Upper lobe of right lung (tissue), 1 donor: ENCODE measurements at regions not wholly inside any gene's neighbourhood (a gene's known extent, or its start where the extent isn't known, plus 50 kb on each side); places are given as distances from the start of the nearest gene placed in this dataset.

Experiments
- ATAC-seq: fragments of 200-7000 bp; cut with Tn5 transposase; one replicate; pipeline ENCODE4 v1.9.1; 2020; ENCODE audit warnings: mild to moderate bottlenecking, moderate library complexity
- DNase-seq: peaks from one replicate; pipeline ENCODE4 v3.0.0-alpha.2; 2020
- H3K27ac ChIP-seq: fragments of 200-600 bp; one replicate; pipeline ENCODE4 v1.8.0; 2022
- H3K27me3 ChIP-seq: fragments of 200-600 bp; one replicate; pipeline ENCODE4 v1.8.0; 2022; ENCODE audit warnings: mild to moderate bottlenecking
- H3K36me3 ChIP-seq: fragments of 200-600 bp; one replicate; pipeline ENCODE4 v1.8.0; 2022
- H3K4me1 ChIP-seq: fragments of 200-600 bp; one replicate; pipeline ENCODE4 v1.8.0; 2022
- H3K4me3 ChIP-seq: fragments of 200-600 bp; one replicate; pipeline ENCODE4 v1.8.0; 2022; ENCODE audit warnings: mild to moderate bottlenecking
- H3K9me3 ChIP-seq: fragments of 200-600 bp; one replicate; pipeline ENCODE4 v1.8.0; 2022
- CTCF ChIP-seq: fragments of 200-600 bp; IDR thresholded peaks from one replicate; pipeline ENCODE4 v1.8.0; 2022; ENCODE audit warnings: antibody characterized with exemption
- intact Hi-C: fragments of 100-400 bp; cut with DNase I; formaldehyde crosslinking; loops from one replicate; pipeline ENCODE4 v1.11.0; 2022
- donor health status: DM: no; HTN: yes; CAD: no; lungs with severe emphysema.

- Histone ChIP-seq H3K4me3 (no peak overlapping the region), H3K27me3 (no peaks in the 10 kb centered on the region), H3K36me3 (no peaks in the 10 kb centered on the region), H3K4me1 (no peaks in the 10 kb centered on the region), H3K9me3 (peaks cover 5% of the 10 kb centered on the region), H3K27ac (no peak overlapping the region)
- TF ChIP-seq CTCF = no peak
- peak; percentile 13 for ATAC-seq
- no peak for DNase-seq
- intact Hi-C loops = no loop called here
Observed at GRCh38 chr2:238518172-238518820, 91.6 kb downstream of the ASB1 start.

- DNase-seq = no peak
- no peak for ATAC-seq
- H3K27ac ChIP-seq = no peak overlapping the region
- no peaks in the 10 kb centered on the region for H3K27me3 ChIP-seq
- H3K9me3 ChIP-seq = peaks cover 5% of the 10 kb centered on the region
- intact Hi-C loops = no loop called here
- H3K4me3 ChIP-seq = no peak overlapping the region
- TF ChIP-seq CTCF = no peak
- no peaks in the 10 kb centered on the region for H3K4me1 ChIP-seq
- H3K36me3 ChIP-seq = no peaks in the 10 kb centered on the region
Observed at GRCh38 chr2:238518821-238519186, 92.1 kb downstream of the ASB1 start.

- Histone ChIP-seq H3K36me3 (no peaks in the 10 kb centered on the region), H3K4me1 (no peaks in the 10 kb centered on the region), H3K27me3 (no peaks in the 10 kb centered on the region), H3K9me3 (peaks cover 5% of the 10 kb centered on the region), H3K27ac (no peak overlapping the region), H3K4me3 (no peak overlapping the region)
- no peak for TF ChIP-seq CTCF
- intact Hi-C loops = no loop called here
- no peak for ATAC-seq
- DNase-seq = no peak
Observed at GRCh38 chr2:238520359-238520886, 93.7 kb downstream of the ASB1 start.

- Histone ChIP-seq H3K9me3 (peaks cover 5% of the 10 kb centered on the region), H3K27me3 (no peaks in the 10 kb centered on the region), H3K27ac (no peak overlapping the region), H3K36me3 (no peaks in the 10 kb centered on the region), H3K4me3 (no peak overlapping the region), H3K4me1 (no peaks in the 10 kb centered on the region)
- no peak for TF ChIP-seq CTCF
- ATAC-seq (no peak), DNase-seq (no peak)
- intact Hi-C loops = no loop called here
Observed at GRCh38 chr2:238521002-238521401, 94.3 kb downstream of the ASB1 start.

- Histone ChIP-seq H3K27me3 (no peaks in the 10 kb centered on the region), H3K27ac (no peak overlapping the region), H3K4me1 (no peaks in the 10 kb centered on the region), H3K36me3 (no peaks in the 10 kb centered on the region), H3K9me3 (peaks cover 4% of the 10 kb centered on the region), H3K4me3 (no peak overlapping the region)
- intact Hi-C loops = no loop called here
- ATAC-seq (no peak), DNase-seq (no peak)
- TF ChIP-seq CTCF = no peak
Observed at GRCh38 chr2:238521870-238522269, 95.1 kb downstream of the ASB1 start.
